ENCODE measurements at regions not wholly inside any gene's neighbourhood (a gene's known extent, or its start where the extent isn't known, plus 50 kb on each side); places are given as distances from the start of the nearest gene placed in this dataset.

DNA sequence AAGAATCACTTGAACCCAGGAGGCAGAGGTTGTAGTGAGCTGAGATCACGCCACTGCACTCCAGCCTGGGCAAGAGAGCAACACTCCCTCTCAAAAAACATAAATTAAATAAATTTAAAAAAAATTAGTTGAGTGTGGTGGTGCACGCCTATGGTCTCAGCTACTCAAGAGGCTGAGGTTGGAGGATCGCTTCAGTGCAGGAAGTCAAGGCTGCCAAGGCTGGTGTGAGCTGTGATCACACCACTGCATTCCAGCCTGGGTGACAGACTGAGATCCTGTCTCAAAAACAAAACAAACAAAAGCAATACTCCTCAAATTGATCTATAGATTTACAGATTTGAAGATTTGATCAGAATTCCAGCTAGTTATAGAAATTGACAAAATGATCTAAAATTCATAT, 92.7 kb upstream of the RESF1 start:
- no peak for DNase-seq

DNA sequence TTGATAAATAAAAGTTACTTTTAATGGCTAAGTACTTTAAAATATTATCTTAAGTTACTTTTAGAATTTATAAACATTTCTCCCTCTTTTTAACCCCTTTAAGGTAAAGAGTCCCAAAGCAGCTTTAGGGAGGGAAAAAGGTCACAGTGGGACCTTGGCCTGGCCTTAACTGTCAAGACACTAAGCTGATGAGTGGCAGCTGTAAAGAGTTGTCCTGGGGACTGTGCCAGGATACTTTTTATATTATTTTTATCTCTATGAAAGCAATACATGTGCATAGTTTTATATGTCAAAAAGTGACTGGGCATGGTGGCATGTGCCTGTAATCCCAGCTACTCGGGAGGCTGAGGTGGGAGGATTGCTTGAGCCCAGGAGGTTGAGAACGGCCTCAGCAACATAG, 94.2 kb upstream of the RESF1 start:
- DNase-seq = no peak

DNA sequence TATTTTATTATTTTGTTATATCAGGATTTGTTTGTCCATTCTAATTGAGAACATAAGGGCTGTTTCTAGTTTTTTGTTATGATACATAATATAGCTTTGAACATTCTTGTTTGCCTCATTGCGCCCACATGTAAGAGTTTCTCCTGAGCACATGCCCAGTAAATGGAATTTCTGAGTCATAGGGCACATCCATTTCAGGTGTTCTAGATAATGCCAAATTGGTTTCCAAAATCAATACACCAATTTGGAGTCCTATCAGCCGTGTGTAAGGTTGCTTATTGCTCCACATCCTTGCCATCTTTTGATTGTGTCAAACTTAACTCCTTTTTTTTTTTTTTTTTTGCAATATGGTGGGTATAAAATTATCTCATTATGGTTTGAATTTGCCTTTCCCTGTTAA, 97.9 kb upstream of the RESF1 start:
- no peak for DNase-seq

DNA sequence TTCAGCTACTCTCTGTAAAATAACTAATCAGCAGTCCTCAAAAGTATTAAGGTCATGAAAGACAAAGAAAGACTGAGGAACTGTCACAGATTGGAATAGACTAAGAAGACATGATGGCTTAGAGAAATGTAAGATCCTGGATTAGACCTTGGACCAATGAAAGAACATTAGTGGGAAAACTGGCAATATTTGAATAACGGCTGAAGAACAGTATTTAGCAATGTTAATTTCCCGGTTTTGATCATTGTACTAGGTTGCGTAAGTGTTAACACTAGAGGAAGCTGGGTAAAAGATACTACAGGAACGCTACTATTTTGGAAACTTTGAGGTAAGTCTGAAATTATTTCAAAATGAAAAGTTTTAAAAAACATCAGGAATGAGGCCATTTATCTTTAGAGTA, 98.8 kb upstream of the RESF1 start:
- no peak for DNase-seq

DNA sequence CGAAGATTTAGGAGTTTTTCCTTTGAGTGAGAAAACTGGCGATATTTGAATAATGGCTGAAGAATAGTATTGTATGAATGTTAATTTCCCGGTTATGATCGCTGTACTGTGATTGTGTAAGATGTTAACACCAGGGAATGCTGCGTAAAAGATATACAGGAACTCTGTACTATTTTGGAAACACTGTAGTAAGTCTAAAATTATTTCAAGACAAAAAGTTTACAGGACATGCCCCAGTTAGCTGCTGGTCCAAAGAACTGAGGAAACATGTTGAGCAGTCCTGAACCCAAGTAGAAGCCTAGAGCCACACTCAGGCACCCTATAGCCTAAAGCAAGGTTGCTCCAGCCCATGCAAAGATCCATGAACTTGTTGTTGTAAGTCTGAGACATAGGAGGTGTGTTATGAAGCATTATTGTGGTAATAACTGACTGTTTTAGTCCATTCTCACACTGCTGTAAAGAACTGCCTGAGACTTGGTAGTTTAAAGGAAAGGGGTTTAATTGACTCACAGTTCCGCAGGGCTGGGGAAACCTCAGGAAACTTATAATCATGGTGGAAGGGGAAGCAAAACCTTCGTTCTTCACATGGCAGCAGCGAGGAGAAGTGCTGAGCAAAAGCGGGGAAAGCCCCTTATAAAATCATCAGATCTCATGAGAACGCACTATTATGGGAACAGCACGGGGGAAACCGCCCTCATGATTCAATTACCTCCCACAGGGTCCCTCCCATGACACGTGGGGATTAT, 99.8 kb upstream of the RESF1 start:
- no peak for DNase-seq

DNA sequence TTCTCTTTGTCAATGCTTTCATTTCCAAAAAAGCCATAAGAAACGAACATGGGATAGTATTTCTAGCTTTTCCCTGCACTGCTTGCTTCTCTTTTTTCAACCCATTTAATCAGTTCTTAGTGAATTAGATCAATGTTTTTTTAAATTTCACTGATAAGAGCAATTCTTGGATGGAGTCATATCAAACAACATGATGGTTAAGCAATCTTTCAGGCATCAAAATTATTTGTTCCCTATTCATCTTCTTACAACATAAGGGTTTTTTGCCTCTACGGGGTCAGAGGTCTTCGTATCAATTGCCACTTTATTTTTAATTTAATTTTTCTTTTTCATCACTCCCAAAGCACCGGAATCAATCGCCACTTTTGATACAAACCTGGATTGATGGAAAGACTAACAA, 103.8 kb upstream of the RESF1 start:
- DNase-seq = no peak

DNA sequence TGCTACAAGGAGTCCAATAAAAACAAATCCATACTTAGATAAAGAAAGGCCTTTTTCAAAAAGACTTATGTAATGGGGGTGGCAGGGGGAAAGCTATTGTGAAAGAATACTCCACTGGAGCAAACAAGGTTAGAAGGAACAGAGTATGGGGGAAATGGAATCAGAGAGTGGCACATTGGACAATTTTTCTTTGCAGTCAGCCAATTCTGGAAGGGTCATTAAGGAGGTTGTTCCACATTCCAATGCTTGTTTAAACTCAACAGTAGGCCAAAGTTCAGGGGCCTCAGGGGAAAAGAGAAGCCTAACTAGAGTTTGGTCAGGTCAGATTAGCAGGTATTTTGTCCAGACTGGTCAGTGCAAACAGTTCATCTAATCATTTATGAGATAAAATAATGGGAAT, 105.2 kb upstream of the RESF1 start:
- DNase-seq = no peak

DNA sequence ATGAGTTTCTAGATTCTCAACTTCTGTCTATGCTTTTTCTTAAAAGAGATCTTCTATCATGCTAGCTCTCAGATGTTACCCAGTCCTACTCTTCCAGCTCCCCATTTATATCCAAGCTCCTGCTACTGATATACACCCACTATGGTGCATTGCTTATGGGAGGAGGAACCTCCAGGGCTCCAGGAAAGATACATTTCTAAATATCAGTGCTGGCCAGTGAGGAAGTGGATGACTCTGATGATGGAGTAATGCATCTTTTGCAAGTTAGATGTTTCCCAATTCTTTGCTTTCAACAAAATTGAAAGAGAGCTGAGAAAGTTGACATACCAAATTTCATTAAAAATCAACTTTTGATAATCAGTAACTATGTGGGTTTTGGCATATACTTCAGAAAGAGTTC, 105.7 kb upstream of the RESF1 start:
- DNase-seq = no peak

DNA sequence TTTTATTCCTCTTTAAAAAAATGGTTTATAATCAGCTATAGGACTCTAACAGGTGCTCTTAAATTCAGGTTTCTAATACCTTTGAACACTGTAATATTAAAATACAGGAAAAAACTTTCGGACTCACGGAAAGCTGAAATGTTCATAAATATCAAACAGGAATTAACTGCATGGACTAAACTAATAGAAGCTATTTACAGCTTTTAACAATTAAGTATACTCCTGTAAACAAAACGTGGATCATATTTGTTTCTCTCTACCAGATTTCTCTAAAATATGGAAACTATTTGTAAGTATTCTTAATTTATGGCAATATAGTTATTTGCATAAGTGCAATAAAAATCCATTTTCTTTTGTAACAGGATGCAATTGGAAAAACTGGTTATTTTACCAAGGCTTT, 108.9 kb upstream of the RESF1 start:
- DNase-seq = no peak

DNA sequence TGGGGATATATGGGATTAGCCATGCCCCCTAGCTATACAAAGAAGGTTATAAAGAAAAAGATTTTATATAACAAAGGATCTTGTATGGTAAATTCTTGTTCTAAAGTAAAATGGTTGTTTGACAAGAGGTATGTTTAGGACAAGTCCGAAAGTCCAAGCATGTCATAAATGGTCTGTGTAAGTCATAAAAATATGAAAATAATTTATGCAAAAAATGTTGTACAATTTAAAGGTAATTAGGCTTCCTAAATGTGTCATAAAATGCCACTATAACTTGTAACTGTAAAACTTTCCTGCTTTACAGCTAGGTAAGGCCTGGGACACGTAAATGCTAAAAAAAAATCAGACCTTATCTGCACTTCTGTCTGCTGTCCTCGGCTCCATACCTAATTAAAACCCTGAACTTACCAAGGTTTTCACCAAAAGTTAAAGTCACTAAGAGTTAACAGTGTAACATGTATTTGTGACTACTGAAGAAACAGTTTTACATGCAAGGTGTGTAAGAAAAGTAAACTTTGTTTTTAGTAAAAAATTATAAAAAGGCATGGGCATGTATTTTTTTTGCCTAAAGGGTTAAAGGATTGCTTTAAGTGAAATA, 110.0 kb upstream of the RESF1 start:
- DNase-seq = peak; percentile 47

DNA sequence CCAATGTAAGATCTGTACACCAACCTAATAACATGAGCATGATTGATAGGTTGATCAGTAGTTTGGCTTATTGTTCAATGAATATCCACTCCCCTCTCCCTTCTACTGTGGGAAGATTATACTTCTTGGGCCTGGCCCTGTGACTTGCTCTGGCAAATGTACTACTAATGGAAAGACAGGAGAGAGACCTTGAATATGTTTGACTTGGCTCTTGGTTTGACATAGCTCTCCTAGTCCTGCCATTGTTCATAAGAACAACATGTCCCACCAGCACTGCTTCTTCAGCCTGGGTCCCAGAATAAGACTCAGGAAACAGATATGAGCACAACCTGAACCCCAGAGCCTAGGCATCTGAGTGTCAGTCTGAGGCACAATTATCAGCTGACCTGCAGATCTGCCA, 112.8 kb upstream of the RESF1 start:
- no peak for DNase-seq

DNA sequence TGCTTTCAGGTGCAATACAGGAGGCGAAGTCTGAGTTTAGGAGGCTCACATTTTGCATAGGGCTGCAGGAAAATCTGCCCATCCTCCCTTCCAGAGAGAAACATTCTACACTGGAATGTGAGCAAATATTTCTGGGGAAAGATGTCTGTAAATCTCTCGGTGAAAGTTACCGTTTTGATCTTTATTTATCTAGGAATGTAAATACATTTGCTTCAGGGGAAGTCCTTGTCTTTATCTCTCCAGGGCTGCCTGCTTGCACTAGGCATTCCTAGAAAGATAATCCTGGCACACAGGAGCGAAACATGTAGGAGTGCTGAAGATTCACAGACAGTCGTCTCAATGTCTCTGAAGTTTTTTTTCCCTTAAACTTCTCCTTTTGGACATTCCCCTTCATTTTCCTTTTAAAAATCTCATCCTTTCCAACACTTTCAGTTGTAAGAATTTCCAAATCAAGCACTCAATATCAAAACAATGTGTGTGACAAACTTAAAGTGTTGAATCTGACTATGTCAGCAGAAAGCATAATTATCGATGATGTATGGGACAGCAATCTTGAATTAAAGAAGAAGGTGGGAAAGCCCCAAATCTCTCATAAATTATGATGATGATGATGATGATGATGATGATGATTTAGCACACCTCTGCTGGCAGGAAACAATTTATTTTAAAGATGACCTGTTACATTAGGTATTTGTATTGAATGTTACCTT, 113.4 kb upstream of the RESF1 start:
- no peak for DNase-seq

DNA sequence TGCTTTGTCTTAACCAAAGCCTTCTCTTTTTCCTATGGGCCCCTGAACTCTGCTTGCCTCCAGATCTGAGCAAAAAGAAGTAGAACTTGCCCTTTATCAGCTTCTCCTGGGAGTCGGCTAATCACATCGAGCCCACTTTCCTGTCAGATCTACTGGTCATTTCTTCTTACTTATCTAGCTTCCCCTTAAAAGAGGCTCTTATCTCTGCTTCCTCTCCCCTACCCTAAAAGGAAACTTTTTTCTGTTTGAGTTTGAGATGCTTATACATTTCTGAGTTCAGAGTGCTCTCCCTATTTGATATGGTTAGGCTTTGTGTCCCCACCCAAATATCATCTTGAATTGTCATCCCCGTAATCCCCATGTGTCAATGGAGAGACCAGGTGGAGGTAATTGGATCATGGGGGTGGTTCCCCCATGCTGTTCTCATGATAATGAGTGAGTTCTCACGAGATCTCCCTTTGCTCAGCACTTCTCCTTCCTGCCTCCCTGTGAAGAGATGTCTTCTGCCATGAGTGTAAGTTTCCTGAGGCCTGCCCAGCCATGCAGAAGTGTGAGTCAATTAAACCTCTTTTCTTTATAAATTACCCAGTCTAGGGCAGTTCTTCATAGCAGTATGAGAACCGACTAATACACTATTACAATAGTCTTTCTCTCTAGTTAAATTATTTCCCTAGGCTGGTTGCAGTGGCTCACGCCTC, 114.7 kb upstream of the AMN1 start:
- no peak for DNase-seq

DNA sequence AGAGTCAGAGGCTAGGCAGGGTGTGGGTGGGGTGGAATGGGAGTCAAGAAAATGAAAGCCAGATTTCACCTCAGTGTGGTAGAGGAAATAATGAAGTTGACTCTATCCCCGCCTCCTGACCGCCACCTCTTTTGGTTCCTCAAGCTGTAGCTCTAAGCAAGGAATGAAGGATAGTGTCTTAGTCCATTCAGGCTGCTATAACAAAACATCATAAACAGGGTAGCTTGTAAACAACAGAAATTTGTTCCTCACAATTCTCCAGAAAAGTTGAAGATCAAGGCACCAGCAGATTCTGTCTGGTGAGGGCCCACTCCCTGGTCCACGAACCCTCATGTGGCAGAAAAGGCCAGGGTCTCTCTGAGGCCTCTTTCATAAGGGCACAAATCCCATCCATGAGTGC, 109.1 kb upstream of the AMN1 start:
- no peak for DNase-seq

DNA sequence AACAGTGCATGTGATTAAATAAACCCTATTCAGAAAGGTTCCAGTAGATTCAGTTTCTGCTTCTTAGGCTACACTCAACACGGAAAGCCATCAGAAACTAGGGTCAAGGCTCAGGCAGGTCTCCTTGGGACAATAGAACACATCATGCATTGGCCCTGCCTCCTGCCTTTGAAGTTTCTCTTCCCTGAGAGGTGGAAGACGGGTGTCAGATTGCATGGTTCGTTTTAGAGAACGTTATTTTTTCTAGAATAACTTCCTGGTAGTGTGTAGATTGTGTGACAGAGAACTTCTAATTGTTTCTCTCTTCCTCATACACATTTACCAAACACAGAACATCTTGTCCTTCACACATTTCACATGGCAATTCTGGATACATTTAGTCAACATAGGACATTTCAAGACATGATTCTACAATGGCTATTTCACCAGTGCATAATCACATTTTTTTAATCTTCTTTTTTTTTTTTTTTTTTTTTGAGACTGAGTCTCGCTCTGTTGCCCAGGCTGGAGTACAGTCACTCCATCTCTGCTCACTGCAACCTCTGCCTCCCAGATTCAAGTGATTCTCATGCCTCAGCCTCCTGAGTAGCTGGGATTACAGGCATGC, 106.6 kb upstream of the AMN1 start:
- no peak for DNase-seq

DNA sequence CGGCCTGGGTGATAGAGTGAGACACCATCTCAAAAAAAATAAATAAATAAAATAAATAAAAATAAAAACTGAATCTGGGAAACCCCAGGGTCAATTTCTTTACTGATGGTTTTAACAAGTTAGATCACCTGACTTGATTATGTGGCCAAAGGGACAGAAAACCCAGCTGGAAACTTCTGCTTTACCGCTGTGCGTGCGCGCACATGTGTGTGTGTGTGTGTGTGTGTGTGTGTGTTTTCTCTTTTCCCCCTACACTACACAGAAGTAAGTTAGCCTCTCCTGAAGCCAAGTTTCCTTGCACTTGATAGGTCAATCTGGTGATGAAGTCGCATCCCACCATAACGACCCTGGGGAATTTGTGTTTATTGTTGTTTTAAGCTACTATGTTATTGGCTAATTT, 105.3 kb upstream of the AMN1 start:
- no peak for DNase-seq

DNA sequence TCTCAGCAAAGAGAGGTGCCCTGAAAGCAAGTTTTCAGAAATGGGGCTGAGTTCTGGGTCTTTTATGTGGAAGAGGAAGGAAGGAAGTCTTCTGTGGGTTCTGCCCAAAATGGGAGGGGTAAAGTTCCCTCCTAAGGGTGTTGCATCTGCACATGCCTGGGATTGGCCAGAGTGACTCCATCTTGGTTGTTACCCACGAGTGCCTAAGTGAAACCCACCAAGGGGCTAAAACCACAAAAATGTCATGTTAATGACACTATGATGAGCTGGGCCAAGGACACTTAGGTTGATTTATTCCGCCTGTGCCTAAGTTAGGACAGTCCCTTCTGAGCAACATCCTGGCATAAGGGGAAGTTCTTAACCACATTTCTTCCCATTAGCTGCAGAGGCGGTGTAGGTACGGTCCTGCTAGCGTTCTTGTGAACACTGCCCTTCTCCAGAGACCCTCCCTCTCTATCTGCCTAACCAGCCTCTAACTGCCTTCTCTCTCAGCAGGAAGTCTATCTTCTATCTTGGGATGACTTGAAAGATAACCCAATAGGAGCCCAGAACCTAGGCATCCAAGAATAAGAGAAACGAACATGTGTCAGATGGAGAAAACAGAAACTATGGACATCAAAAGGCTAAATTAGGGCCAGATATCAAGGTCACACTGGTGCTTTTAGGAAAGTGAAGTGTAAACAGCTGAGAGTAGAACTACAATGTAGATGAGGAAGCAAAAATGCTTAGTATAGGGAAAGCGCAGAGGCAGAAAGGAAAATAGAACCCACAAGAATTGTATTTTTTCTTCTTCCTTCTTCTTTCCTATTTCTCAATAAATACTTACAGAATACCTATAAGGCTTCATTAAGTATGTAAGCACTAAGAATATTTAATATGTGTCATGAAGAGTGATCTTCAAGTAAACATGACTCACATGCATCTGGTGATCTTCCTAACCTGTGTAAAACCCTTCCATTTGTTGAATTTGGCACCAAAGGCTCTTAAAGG, 104.2 kb upstream of the AMN1 start:
- DNase-seq = no peak

DNA sequence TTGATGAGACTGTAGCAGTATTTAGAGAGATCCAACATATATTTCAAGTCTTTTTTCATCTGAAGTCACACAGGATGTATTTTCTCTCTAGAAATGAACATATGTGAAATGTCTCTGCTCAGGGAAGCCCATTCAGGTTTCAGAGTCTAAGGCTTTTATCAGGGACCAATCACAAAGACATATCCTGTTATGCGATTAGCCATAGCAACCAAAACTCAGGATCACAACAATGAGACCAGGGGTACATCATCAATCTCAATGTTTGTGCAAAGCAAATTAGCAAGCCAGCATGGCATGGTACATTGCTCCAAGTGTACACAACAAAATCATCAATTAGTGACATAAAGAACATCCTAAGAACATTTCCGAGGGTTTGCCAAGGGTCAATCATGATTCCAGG, 99.2 kb upstream of the AMN1 start:
- DNase-seq = no peak

DNA sequence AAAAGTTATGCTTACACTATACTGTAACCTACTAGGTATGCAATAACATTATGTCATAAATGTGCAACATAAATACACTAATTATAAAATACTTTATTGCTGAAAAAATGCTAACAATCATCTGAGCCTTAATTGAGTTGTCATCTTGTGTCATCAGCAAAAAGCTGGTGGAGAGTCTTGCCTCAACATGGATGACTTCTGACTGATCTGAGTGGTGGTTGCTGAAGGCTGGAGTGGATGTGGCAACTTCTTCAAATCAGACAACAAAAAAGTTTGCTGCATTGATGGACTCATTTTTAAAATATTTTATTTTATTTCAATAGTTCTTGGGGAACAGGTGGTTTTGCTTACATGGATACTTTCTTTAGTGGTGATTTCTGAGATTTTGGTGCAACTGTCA, 93.9 kb upstream of the AMN1 start:
- no peak for DNase-seq

DNA sequence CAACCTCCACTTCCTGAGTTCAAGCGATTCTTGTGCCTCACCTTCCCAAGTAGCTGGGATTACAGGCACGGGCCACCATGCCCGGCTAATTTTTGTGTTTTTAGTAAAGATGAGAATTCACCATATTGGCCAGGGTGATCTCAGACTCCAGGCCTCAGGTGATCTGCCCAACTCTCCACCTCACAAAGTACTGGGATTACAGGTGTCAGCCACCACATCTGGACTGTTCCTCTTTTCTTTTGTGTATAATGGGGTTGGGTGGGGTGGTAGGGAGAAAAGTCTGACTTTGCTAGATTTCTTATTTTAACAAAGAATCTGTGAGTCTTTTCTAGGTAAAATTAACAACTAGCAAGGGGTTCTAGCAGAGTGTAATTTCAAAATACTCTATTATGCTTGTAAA, 92.7 kb upstream of the AMN1 start:
- DNase-seq = no peak

DNA sequence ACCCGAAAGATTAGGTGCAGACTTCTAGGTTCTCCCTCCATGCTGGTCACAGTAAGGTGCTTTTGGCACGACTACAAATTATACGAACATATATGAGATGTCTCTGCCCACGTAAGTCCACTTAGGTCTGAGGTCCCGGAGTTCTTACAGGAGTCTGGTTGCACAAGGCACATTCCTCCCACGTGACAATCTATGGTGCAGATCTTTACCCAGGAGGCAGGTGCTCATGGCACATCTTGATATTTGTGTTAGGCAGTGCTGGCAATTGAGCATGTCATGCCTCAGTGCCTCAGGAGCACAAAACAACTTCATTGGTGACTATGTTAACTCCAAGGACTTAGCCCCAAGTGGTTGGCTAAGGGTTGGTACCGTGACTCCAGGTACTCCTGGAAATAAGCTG, 92.0 kb upstream of the AMN1 start:
- DNase-seq = no peak

DNA sequence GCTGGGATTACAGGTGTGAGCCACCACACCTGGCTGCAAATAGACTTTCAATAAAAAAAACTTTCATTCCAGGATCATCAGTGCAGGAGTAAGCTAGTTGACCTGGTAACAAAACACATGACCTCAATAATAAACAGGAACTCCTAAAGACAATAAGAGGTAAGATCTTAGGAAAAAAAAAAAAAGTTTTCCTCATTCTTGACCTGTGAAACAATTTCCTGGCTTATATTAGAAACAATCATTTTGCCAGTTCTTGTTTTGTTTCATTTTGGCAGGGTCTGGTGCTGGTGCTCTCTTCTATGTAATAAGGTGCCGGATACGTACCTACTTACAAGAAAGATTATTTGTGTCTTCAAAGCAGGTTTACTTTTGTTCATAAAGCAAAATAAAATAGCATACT, 90.6 kb upstream of the AMN1 start:
- DNase-seq = no peak

Measured in RPMI8226 (cell line).